OCI-LY7 (cell line): ENCODE measurements at regions not wholly inside any gene's neighbourhood (a gene's known extent, or its start where the extent isn't known, plus 50 kb on each side); places are given as distances from the start of the nearest gene placed in this dataset.

Source experiments
- BruUV-seq: library from RNA; stranded (reverse); fragments of 400-500 nt; replicated peaks from 2 replicates; lab custom pipeline; 2021; lab: Mats Ljungman, UMichigan
- CTCF ChIA-PET: fragments of 300-600 bp; sonication (Branson Sonifier 250); formaldehyde crosslinking; loops from one replicate; lab custom pipeline; 2022; ENCODE audit warnings: antibody characterized with exemption; ENCODE audit not compliant: unreplicated experiment; lab: Charles Lee
- POLR2A ChIA-PET: fragments of 300-600 bp; sonication (Branson Sonifier 250); formaldehyde crosslinking; loops from one replicate; lab custom pipeline; 2022; ENCODE audit warnings: antibody characterized with exemption; lab: Charles Lee
- DNase-seq: peaks from one replicate; pipeline ENCODE4 v3.0.0-alpha.2; 2015; ENCODE audit warnings: low spot score
- H2AFZ ChIP-seq: fragments of 200-600 bp; sonication (generic), shearing (Covaris generic); 2 replicates; pipeline ENCODE4 v1.6.1; 2014; ENCODE audit warnings: mild to moderate bottlenecking, antibody characterized with exemption, low read length, moderate library complexity
- H3K27ac ChIP-seq: fragments of 200-600 bp; sonication (generic); 2 replicates; pipeline ENCODE4 v1.5.1; 2014; ENCODE audit warnings: mixed run types, low read depth, mild to moderate bottlenecking, moderate library complexity, low read length, inconsistent platforms; ENCODE audit not compliant: poor library complexity, severe bottlenecking
- H3K36me3 ChIP-seq: fragments of 200-600 bp; sonication (generic); 2 replicates; pipeline ENCODE4 v1.6.1; 2014; ENCODE audit warnings: mild to moderate bottlenecking, antibody characterized with exemption, low read length, moderate library complexity, mixed read lengths; ENCODE audit not compliant: insufficient read depth
- H3K4me1 ChIP-seq: fragments of 200-600 bp; sonication (generic); 2 replicates; pipeline ENCODE4 v1.5.1; 2014; ENCODE audit warnings: mild to moderate bottlenecking, low read length; ENCODE audit not compliant: insufficient read depth, poor library complexity, severe bottlenecking
- H3K4me2 ChIP-seq: fragments of 200-600 bp; sonication (generic); 2 replicates; pipeline ENCODE4 v1.6.1; 2014; ENCODE audit warnings: mild to moderate bottlenecking, low read length
- H3K4me3 ChIP-seq: fragments of 200-600 bp; sonication (generic); 2 replicates; pipeline ENCODE4 v1.5.1; 2014; ENCODE audit warnings: mild to moderate bottlenecking, low read depth, low read length; ENCODE audit not compliant: poor library complexity, severe bottlenecking
- H3K79me2 ChIP-seq: fragments of 200-600 bp; sonication (generic); 2 replicates; pipeline ENCODE4 v1.6.1; 2016; ENCODE audit warnings: low read depth, mild to moderate bottlenecking, low read length, moderate library complexity, mixed read lengths; ENCODE audit not compliant: insufficient read depth
- H3K9me2 ChIP-seq: fragments of 200-600 bp; sonication (generic); 2 replicates; pipeline ENCODE4 v1.6.1; 2016; ENCODE audit warnings: mild to moderate bottlenecking, low read length, mixed read lengths; ENCODE audit not compliant: insufficient read depth
- H3K9me3 ChIP-seq: fragments of 200-600 bp; sonication (generic); 2 replicates; pipeline ENCODE4 v1.6.1; 2014; ENCODE audit warnings: mild to moderate bottlenecking, mixed run types, low read length, mixed read lengths
- H4K20me1 ChIP-seq: fragments of 200-600 bp; sonication (generic); 2 replicates; pipeline ENCODE4 v1.6.1; 2014; ENCODE audit warnings: mild to moderate bottlenecking, antibody characterized with exemption, low read length, moderate library complexity, mixed read lengths; ENCODE audit not compliant: insufficient read depth
- EZH2phosphoT487 ChIP-seq: fragments of 200-600 bp; sonication (generic); IDR thresholded peaks from 2 replicates; pipeline ENCODE4 v1.6.1; 2018; ENCODE audit warnings: low read depth, borderline replicate concordance, mild to moderate bottlenecking, mixed run types, antibody characterized with exemption, low read length, moderate library complexity, mixed read lengths
- intact Hi-C: fragments of 100-400 bp; cut with micrococcal nuclease; formaldehyde crosslinking; loops from one replicate; pipeline ENCODE4 v1.10.0; 2022; ENCODE audit not compliant: unreplicated experiment
- TF ChIP-seq, protein P1 (sequence below): fragments of 200-600 bp; sonication (generic); conservative IDR thresholded peaks from 2 replicates; pipeline ENCODE4 v1.5.1; 2014; ENCODE audit warnings: mild to moderate bottlenecking, antibody characterized with exemption, low read length, moderate library complexity, mixed read lengths

DNA sequence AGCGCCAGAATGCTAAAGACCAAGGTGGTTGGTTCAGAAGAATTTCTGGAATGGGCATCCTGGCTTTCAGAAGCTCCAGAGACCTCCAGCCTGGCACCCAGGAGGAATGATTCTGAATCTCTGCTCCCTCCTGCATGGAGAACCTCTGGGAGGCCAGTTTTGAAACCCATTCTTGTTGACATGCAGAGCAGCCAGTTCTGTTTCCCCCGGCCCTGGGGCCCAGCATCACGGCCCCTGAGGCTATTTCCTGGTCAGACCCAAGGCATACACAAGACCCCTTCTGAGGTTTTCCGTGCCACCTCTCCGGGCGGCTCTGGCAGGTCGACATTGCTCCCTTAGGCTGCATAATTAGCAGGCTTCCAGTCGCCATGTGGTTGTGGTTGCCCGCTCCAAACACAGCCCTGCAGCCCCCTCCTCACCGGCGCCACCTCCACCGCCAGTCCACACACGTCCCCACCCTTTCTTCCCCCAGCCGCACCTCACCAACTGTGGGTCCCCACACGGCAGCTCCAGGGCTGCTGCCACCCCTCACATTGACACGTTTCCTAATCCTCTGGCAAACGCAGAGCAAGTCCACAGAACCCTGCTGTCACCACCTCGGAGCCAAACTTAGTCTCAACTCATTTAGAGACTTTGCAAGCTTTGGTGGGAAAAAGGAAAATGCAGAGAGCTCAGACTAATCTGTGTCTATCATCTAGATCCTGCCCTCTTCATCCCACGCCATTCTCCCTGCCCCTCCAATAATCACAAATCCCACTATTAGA, 367.1 kb downstream of the SOX9 start:
- intact Hi-C loops: no loop called here
- POLR2A ChIA-PET: no interaction called here
- Histone ChIP-seq H2AFZ (no peak overlapping the region), H3K9me3 (peaks cover 6% of the 10 kb centered on the region; the same call in 1 of the 2 replicates), H3K4me2 (no peak overlapping the region), H4K20me1 (no peaks in the 10 kb centered on the region), H3K27ac (no peak overlapping the region), H3K79me2 (no peaks in the 10 kb centered on the region), H3K9me2 (no peaks in the 10 kb centered on the region), H3K4me3 (no peak overlapping the region), H3K36me3 (no peaks in the 10 kb centered on the region), H3K4me1 (no peaks in the 10 kb centered on the region)
- DNase-seq: no peak
- TF ChIP-seq, protein P1, sequence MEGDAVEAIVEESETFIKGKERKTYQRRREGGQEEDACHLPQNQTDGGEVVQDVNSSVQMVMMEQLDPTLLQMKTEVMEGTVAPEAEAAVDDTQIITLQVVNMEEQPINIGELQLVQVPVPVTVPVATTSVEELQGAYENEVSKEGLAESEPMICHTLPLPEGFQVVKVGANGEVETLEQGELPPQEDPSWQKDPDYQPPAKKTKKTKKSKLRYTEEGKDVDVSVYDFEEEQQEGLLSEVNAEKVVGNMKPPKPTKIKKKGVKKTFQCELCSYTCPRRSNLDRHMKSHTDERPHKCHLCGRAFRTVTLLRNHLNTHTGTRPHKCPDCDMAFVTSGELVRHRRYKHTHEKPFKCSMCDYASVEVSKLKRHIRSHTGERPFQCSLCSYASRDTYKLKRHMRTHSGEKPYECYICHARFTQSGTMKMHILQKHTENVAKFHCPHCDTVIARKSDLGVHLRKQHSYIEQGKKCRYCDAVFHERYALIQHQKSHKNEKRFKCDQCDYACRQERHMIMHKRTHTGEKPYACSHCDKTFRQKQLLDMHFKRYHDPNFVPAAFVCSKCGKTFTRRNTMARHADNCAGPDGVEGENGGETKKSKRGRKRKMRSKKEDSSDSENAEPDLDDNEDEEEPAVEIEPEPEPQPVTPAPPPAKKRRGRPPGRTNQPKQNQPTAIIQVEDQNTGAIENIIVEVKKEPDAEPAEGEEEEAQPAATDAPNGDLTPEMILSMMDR: no peak
- no TSS peak for BruUV-seq
- CTCF ChIA-PET: no interaction called here

- Histone ChIP-seq H3K4me1 (no peaks in the 10 kb centered on the region), H2AFZ (no peak overlapping the region), H3K79me2 (no peaks in the 10 kb centered on the region), H3K9me2 (no peaks in the 10 kb centered on the region), H3K9me3 (peaks cover 6% of the 10 kb centered on the region; the same call in 1 of the 2 replicates), H4K20me1 (no peaks in the 10 kb centered on the region), H3K4me3 (no peak overlapping the region), H3K36me3 (no peaks in the 10 kb centered on the region), H3K27ac (no peak overlapping the region), H3K4me2 (no peak overlapping the region)
- DNase-seq: no peak
- no peak for TF ChIP-seq EZH2phosphoT487
- TF ChIP-seq, protein P1: no peak
- ChIA-PET POLR2A (no interaction called here), CTCF (no interaction called here)
- no TSS peak for BruUV-seq
- intact Hi-C loops: no loop called here
These were observed 367.9 kb downstream of the SOX9 start for GRCh38 chr17:72488555-72489271.

DNA sequence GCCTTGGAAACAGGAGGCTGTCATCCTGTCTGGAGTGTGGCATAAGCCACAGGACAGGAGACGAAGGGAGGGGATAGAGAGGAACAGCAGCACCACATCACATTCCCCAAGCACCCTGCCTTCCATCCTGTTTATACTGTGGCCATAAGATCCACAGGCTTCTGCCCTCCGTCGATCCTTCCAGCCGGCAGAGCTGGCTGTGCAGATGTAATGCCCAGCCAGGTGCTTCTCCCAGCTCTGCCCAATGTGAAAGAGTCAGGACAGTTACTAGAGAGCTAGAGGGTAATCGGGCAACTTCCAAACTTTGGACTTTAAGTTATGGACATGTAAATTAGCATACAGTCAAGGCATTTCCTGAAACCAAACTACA, 368.4 kb downstream of the SOX9 start:
- intact Hi-C loops: no loop called here
- Histone ChIP-seq H3K4me2 (no peak overlapping the region), H3K9me3 (peaks cover 6% of the 10 kb centered on the region; the same call in 1 of the 2 replicates), H3K4me1 (no peaks in the 10 kb centered on the region), H3K4me3 (no peak overlapping the region), H3K9me2 (no peaks in the 10 kb centered on the region), H4K20me1 (no peaks in the 10 kb centered on the region), H3K36me3 (no peaks in the 10 kb centered on the region), H3K27ac (no peak overlapping the region), H3K79me2 (no peaks in the 10 kb centered on the region), H2AFZ (no peak overlapping the region)
- BruUV-seq: no TSS peak
- CTCF ChIA-PET: no interaction called here
- POLR2A ChIA-PET: no interaction called here
- no peak for TF ChIP-seq EZH2phosphoT487
- TF ChIP-seq, protein P1: no peak
- no peak for DNase-seq
